Neural cell (in vitro differentiated cells): ENCODE measurements at regions not wholly inside any gene's neighbourhood (a gene's known extent, or its start where the extent isn't known, plus 50 kb on each side); places are given as distances from the start of the nearest gene placed in this dataset.

ENCODE experiments used
- H2AFZ ChIP-seq: fragments of 200-600, 300-800 bp; sonication (generic), shearing (Covaris generic); 2 replicates; pipeline ENCODE4 v1.6.0; 2014; ENCODE audit warnings: low read depth, mild to moderate bottlenecking, antibody characterized with exemption, low read length, moderate library complexity
- H3F3A ChIP-seq: fragments of 200-600 bp; shearing (Covaris generic); 2 replicates; pipeline ENCODE4 v1.6.1; 2016; ENCODE audit warnings: mild to moderate bottlenecking, moderate library complexity, mixed read lengths, antibody characterized with exemption, low read length; ENCODE audit not compliant: insufficient read depth, poor library complexity, severe bottlenecking
- H3K27ac ChIP-seq: fragments of 200-600, 300-800 bp; sonication (generic), shearing (Covaris generic); 2 replicates; pipeline ENCODE4 v1.5.1; 2014; ENCODE audit warnings: mild to moderate bottlenecking, low read length, moderate library complexity
- H3K27me3 ChIP-seq: fragments of 300-800, 200-600 bp; sonication (generic), shearing (Covaris generic); 2 replicates; pipeline ENCODE4 v1.6.0; 2014; ENCODE audit warnings: mild to moderate bottlenecking, low read depth, low read length, moderate library complexity; ENCODE audit not compliant: insufficient read depth
- H3K36me3 ChIP-seq: fragments of 300-800, 200-600 bp; sonication (generic), shearing (Covaris generic); 2 replicates; pipeline ENCODE4 v1.5.1; 2014; ENCODE audit warnings: mild to moderate bottlenecking, antibody characterized with exemption, low read length, moderate library complexity; ENCODE audit not compliant: insufficient read depth
- H3K4me2 ChIP-seq: fragments of 300-800, 200-600 bp; sonication (generic), shearing (Covaris generic); 2 replicates; pipeline ENCODE4 v1.6.0; 2014; ENCODE audit warnings: mild to moderate bottlenecking, low read length
- H3K4me3 ChIP-seq: fragments of 300-800, 200-600 bp; sonication (generic), shearing (Covaris generic); 2 replicates; pipeline ENCODE4 v1.5.1; 2014; ENCODE audit warnings: mild to moderate bottlenecking, low read length, moderate library complexity
- H3K79me2 ChIP-seq: fragments of 200-600 bp; shearing (Covaris generic); replicated peaks from 2 replicates; pipeline ENCODE4 v1.6.0; 2014; ENCODE audit warnings: mild to moderate bottlenecking, low read length, moderate library complexity; ENCODE audit not compliant: insufficient read depth
- H3K9ac ChIP-seq: fragments of 300-800, 200-600 bp; sonication (generic), shearing (Covaris generic); 2 replicates; pipeline ENCODE4 v1.6.1; 2016; ENCODE audit warnings: mild to moderate bottlenecking, low read length, mixed read lengths
- H3K9me2 ChIP-seq: fragments of 200-600 bp; shearing (Covaris generic); 2 replicates; pipeline ENCODE4 v1.6.1; 2016; ENCODE audit warnings: mild to moderate bottlenecking, low read length, mixed read lengths; ENCODE audit not compliant: insufficient read depth
- H3K9me3 ChIP-seq: fragments of 200-600, 300-800 bp; sonication (generic), shearing (Covaris generic); 2 replicates; pipeline ENCODE4 v1.6.1; 2016; ENCODE audit warnings: mild to moderate bottlenecking, mixed run types, low read length, moderate library complexity, mixed read lengths
- H4K20me1 ChIP-seq: fragments of 200-600 bp; shearing (Covaris generic); 2 replicates; pipeline ENCODE4 v1.6.1; 2016; ENCODE audit warnings: mild to moderate bottlenecking, mixed run types; ENCODE audit not compliant: insufficient read depth
- EP300 ChIP-seq: fragments of 450-650 bp; conservative IDR thresholded peaks from 2 replicates; pipeline ENCODE4 v1.6.1; 2014; ENCODE audit warnings: antibody characterized with exemption, mild to moderate bottlenecking, moderate library complexity; ENCODE audit not compliant: poor library complexity, severe bottlenecking
- EZH2 ChIP-seq: fragments of 200-600, 300-800 bp; shearing (Covaris generic), sonication (generic); IDR thresholded peaks from 2 replicates; pipeline ENCODE4 v1.6.1; 2014; ENCODE audit warnings: antibody characterized with exemption, low read length, borderline replicate concordance, mild to moderate bottlenecking; ENCODE audit not compliant: insufficient read depth, poor library complexity, severe bottlenecking
- MXI1 ChIP-seq: fragments of 450-650 bp; conservative IDR thresholded peaks from 2 replicates; pipeline ENCODE4 v1.6.1; 2014; ENCODE audit warnings: antibody characterized with exemption, mild to moderate bottlenecking; ENCODE audit not compliant: poor library complexity, severe bottlenecking
- POLR2AphosphoS5 ChIP-seq: IDR thresholded peaks from 2 replicates; pipeline ENCODE4 v1.6.1; 2012
- RAD21 ChIP-seq: fragments of 450-650 bp; conservative IDR thresholded peaks from 2 replicates; pipeline ENCODE4 v1.6.1; 2014; ENCODE audit warnings: antibody characterized with exemption, mild to moderate bottlenecking, moderate library complexity
- SMC3 ChIP-seq: fragments of 450-650 bp; conservative IDR thresholded peaks from 2 replicates; pipeline ENCODE4 v1.6.1; 2014; ENCODE audit warnings: antibody characterized with exemption, mild to moderate bottlenecking, moderate library complexity; ENCODE audit not compliant: poor library complexity
- TAF1 ChIP-seq: IDR thresholded peaks from 2 replicates; pipeline ENCODE4 v1.6.1; 2012; ENCODE audit warnings: low read depth
- TF ChIP-seq, protein P1 (sequence below): fragments of 450-650 bp; IDR thresholded peaks from 2 replicates; pipeline ENCODE4 v1.5.1; 2014; ENCODE audit warnings: antibody characterized with exemption, mild to moderate bottlenecking, moderate library complexity; ENCODE audit not compliant: poor library complexity, severe bottlenecking
- TF ChIP-seq, protein P2 (sequence below): IDR thresholded peaks from 2 replicates; pipeline ENCODE4 v1.6.1; 2012; ENCODE audit warnings: borderline replicate concordance

DNA sequence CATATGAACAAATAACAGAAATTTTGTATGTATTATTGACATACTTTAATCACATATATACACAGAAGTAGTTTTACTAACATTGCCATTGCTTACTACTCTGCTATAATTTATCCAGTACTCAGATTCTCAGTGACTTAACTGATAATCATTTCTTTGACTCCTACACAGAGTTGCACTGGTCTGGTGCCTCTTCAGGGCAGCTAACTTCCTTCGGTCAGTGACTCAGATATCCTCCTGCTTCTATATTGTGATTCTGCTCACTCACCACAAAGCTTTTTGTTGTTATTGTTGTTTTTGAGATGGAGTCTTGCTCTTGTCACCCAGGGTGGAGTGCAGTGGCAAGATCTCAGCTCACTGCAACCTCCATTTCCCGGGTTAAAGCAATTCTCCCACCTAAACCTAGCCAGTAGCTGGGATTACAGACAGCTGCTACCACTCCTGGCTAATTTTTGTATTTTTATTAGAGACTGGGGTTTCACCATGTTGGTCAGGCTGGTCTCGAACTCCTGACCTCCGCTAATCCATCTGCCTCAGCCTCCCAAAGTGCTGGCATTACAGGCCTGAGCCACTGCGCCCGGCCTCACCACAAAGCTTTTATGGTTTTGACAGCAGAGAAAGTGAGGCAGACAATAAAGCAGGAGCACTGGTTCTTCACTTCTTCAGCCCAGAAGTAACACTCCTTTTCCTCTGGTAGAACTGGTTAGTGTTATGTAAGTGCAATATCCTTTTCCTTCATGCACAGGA, 499.3 kb downstream of the EPHA5 start:
- Histone ChIP-seq H3K9ac (no peak overlapping the region), H3K79me2 (no peaks in the 10 kb centered on the region), H3K27ac (no peak overlapping the region), H4K20me1 (no peaks in the 10 kb centered on the region), H3K4me2 (no peak overlapping the region), H3F3A (no peaks in the 10 kb centered on the region), H3K36me3 (no peaks in the 10 kb centered on the region), H3K4me3 (no peak overlapping the region), H3K9me2 (no peaks in the 10 kb centered on the region), H2AFZ (no peak overlapping the region), H3K27me3 (no peaks in the 10 kb centered on the region), H3K9me3 (no peaks in the 10 kb centered on the region)
- TF ChIP-seq TAF1 = no peak
- no peak for TF ChIP-seq SMC3
- TF ChIP-seq, protein P1, sequence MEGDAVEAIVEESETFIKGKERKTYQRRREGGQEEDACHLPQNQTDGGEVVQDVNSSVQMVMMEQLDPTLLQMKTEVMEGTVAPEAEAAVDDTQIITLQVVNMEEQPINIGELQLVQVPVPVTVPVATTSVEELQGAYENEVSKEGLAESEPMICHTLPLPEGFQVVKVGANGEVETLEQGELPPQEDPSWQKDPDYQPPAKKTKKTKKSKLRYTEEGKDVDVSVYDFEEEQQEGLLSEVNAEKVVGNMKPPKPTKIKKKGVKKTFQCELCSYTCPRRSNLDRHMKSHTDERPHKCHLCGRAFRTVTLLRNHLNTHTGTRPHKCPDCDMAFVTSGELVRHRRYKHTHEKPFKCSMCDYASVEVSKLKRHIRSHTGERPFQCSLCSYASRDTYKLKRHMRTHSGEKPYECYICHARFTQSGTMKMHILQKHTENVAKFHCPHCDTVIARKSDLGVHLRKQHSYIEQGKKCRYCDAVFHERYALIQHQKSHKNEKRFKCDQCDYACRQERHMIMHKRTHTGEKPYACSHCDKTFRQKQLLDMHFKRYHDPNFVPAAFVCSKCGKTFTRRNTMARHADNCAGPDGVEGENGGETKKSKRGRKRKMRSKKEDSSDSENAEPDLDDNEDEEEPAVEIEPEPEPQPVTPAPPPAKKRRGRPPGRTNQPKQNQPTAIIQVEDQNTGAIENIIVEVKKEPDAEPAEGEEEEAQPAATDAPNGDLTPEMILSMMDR = no peak
- no peak for TF ChIP-seq POLR2AphosphoS5
- TF ChIP-seq, protein P2, sequence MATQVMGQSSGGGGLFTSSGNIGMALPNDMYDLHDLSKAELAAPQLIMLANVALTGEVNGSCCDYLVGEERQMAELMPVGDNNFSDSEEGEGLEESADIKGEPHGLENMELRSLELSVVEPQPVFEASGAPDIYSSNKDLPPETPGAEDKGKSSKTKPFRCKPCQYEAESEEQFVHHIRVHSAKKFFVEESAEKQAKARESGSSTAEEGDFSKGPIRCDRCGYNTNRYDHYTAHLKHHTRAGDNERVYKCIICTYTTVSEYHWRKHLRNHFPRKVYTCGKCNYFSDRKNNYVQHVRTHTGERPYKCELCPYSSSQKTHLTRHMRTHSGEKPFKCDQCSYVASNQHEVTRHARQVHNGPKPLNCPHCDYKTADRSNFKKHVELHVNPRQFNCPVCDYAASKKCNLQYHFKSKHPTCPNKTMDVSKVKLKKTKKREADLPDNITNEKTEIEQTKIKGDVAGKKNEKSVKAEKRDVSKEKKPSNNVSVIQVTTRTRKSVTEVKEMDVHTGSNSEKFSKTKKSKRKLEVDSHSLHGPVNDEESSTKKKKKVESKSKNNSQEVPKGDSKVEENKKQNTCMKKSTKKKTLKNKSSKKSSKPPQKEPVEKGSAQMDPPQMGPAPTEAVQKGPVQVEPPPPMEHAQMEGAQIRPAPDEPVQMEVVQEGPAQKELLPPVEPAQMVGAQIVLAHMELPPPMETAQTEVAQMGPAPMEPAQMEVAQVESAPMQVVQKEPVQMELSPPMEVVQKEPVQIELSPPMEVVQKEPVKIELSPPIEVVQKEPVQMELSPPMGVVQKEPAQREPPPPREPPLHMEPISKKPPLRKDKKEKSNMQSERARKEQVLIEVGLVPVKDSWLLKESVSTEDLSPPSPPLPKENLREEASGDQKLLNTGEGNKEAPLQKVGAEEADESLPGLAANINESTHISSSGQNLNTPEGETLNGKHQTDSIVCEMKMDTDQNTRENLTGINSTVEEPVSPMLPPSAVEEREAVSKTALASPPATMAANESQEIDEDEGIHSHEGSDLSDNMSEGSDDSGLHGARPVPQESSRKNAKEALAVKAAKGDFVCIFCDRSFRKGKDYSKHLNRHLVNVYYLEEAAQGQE = no peak
- TF ChIP-seq EZH2 = no peak
- no peak for TF ChIP-seq RAD21

DNA sequence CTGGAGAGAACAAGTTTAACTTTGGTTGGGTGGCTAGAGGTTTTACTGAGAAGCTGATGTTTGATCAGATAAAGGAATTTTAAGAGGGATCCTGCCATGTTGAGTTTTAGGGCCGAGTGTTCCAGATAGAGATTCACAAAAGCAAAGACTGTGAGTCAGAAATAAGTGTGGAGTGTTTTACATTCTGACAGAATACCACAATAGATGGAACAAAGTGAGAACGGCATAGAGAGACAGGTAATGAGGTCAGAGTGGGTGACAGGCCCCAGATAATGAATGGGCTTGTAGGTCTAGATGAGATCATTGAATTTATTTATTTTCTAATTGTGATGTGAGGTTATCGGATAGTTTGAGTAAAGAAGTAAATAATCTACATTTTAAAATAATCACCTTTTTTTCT, 502.6 kb downstream of the EPHA5 start:
- no peaks in the 10 kb centered on the region for H4K20me1 ChIP-seq
- H3K4me2 ChIP-seq = no peak overlapping the region
- no peaks in the 10 kb centered on the region for H3K36me3 ChIP-seq
- no peak overlapping the region for H3K27ac ChIP-seq
- no peak overlapping the region for H3K9ac ChIP-seq
- no peak overlapping the region for H2AFZ ChIP-seq
- H3K9me3 ChIP-seq = no peaks in the 10 kb centered on the region
- no peak overlapping the region for H3K4me3 ChIP-seq
- H3K27me3 ChIP-seq = no peaks in the 10 kb centered on the region
- H3K9me2 ChIP-seq = no peaks in the 10 kb centered on the region
- no peaks in the 10 kb centered on the region for H3F3A ChIP-seq
- no peaks in the 10 kb centered on the region for H3K79me2 ChIP-seq
- TF ChIP-seq MXI1 = no peak
- no peak for TF ChIP-seq SMC3
- no peak for TF ChIP-seq EP300
- TF ChIP-seq, protein P2 = no peak
- TF ChIP-seq TAF1 = no peak
- no peak for TF ChIP-seq POLR2AphosphoS5
- no peak for TF ChIP-seq EZH2
- TF ChIP-seq, protein P1 = no peak
- no peak for TF ChIP-seq RAD21
